Embryonic facial prominence (tissue), 1 donor: ENCODE measurements at regions not wholly inside any gene's neighbourhood (a gene's known extent, or its start where the extent isn't known, plus 50 kb on each side); places are given as distances from the start of the nearest gene placed in this dataset.

Source experiments
- DNase-seq: peaks from one replicate; pipeline ENCODE4 v3.0.0-alpha.2; 2016; ENCODE audit errors: extremely low spot score

DNA sequence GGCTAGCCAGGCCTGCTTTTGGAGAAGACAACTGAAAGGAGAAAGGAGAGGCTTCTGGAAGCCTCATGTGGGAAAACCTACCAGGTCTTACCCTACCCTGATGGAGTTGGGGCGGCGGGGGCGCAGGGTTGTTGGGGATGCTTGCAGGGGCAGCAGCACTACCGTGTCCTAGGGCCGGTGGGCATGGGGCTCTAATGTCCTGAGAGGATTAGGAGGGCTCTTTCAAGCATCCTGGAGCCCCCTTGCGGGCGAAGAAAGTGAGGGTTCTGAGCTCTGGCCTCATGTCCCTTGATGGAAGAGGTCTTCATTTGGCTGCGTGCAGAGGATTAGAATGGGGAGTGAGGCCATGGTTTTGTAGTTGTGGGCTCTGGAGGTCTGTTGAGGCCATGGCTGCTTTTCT, 86.9 kb upstream of the PITX1 start:
- no peak for DNase-seq

DNA sequence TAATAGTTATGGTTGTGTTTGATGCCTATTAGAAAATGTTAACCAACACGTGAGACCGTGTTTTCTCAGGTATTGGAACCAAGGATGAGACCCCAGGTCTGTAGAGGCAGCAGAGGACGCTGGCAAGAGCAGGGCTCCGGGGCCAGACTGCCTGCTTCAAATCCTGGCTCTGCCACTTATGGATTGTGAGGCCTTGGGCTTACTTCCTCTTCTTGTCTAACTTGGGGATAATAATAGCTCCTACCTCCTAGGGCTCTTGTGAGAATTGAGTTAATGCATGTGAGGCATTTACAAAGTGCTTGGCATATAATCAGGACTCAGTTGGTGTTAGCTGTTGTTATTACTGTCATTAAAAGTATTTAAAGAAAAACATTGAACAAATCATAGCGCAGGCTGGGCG, 85.5 kb upstream of the PITX1 start:
- DNase-seq, result no peak

DNA sequence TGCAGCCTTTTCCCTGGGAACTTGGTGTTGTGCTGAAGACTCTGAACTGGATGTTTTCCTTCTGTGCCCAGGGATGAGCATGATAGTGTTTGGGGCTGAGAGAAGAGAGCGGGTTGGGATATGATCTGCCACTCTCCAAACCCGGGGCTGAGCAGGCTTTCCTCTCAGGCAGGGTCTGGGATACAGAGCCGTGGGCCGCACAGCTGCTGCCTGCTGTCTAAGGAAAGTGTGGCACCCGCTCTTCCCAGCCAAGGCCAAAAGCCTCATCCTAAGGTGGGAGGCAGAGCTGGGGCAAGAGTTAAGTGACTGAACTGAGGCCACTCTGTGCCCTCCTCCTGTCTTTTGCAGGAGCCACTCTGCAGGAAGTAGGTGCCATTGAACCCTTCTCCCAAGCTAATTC, 83.6 kb upstream of the PITX1 start:
- no peak for DNase-seq

- no peak for DNase-seq
Measured at GRCh38 chr5:135116160-135116561, 82.1 kb upstream of the PITX1 start.

DNA sequence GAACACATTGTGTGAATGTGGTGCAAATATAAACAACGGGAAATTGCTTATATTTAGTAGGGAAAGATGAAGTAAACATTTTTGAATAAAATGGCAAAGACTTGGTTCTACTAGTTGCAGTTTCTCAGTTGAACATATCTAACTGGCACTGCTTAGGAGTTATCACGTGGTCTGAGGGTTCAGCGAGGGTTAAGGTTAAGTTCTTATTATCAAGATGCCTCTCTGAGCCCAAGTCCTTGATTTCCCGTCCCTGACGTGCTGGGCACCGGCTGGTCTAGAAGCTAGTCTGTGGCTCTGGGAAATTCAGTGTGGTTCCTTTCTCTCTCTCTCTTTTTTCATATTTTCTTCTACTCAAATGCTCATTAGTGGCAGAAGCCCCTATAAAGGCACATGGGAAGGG, 81.6 kb upstream of the PITX1 start:
- DNase-seq, result no peak

DNA sequence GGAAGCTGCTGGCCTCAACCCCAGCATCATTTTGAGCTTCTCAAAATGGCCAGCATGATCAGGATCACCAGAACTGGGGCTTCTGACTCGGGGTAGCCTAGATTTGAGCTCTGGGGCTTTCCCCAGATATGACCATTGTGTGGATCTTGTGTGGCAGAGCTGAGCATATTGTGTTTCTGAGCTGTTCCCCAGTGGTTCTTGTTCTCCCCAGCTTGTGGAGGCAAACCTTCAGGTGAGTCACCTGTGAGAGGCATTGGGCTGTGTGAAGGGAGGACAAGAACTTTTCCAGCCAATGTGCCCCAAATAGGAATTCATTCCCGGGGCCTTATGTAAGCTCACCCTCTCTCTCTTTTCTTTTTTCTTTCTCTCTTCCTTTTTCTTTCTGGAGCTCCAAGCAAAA, 80.7 kb upstream of the PITX1 start:
- no peak for DNase-seq

- DNase-seq, result peak; percentile 43
Measured at GRCh38 chr5:135112008-135112725, 78.1 kb upstream of the PITX1 start.

- DNase-seq, result no peak
Measured at GRCh38 chr5:135110785-135111596, 77.0 kb upstream of the PITX1 start.

- DNase-seq, result no peak
Measured at GRCh38 chr5:135108992-135109391, 75.0 kb upstream of the PITX1 start.

DNA sequence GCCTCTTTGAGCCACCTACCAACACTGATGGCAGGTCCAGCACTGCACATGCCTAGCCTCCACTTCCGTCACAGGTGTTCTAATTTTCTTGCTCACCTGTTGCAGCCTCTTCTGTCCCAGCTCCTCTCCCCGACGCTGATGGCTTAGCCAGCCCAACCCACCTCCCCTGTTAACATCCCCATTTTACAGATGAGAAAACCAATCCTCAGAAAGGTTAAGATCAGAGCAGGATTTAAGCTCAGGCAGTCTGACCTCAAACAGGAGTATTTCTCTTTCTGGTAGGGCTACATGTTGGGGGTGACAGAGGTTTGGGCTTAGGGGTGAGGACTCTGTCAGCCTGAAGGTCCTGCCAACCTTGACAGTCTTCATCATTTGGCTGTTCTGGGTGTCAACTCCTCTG, 74.5 kb upstream of the PITX1 start:
- DNase-seq, result no peak

DNA sequence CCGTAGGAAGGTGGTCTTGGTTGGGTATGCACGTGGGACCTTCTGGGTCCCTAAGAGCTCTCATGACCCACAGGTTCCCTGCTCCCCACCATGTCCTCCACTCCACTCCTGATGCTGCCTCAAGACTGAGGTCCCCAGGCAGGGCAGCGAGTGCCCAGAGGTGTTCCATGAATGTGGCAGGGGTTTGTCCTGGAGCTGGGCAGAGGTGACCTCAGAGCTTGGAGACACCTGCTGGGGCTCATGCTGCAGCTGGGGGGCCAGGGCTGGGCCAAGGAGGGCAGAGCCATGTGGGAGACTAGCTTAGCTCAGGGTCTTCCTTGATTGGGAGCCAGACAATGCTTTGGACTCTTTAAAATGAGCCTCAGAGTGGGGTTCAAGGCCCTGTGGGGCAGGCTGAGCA, 74.0 kb upstream of the PITX1 start:
- no peak for DNase-seq

DNA sequence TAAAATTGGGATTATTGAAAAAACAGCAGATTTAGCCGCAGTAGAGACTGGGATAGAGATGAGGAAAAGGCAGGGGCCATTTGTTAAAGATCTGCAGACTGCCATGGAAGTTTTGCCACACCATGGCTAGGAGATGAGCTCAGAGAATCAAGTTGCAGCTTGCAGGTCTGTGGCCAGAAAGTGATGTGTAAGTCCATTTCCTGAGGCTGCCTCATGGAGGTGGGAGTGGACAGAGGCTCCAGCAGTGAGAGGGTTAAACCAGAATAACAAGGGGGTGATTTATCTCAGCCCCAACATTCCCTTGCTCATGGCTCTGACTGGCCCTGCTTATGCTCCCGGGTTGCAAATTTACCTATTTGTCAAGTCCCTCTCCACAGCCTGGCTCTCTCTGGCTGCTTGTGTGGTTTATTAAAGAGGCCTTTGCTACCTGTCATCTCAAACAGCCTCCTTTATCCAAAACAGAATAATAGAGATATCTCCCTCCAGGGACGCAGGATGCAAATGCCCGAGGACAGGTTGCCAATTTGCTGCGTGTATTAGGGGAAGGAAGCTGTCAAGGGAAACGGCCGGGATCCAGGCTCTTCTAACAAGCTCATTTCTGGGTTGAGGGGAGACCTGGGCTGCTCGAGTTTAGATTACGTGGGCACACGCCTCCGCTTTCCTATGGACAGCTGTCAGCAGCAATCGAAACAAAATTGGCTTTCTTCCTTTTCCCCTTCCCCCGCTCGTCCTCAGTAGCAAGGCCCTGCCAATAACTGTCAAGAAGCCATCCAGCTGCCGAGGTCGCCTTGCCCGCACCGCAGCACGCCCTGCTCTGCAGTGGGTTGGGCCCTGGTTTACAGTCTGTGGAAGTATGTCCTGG, 72.8 kb upstream of the PITX1 start:
- no peak for DNase-seq

- no peak for DNase-seq
Measured at GRCh38 chr5:135106136-135106535, 72.1 kb upstream of the PITX1 start.

DNA sequence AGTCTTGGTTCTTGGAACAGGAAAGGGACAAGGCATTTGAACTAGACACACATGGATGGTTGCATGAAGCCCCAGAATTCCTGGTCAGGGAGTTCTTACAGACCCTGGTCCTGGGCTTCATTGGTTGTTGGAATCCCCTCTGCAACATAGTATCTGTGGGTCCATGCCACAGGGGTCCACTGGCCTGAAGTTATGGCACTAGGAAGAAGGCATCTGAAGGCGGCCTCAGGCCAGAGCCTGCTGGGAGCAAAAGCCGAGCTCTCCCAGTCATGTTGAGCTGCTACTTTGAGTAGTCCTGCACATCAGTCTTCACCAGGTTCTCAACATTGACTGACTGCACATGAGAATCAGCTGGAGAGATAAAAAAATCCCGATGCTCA, 71.1 kb upstream of the PITX1 start:
- no peak for DNase-seq

- DNase-seq, result no peak
Measured at GRCh38 chr5:135103575-135103853, 69.5 kb upstream of the PITX1 start.

- DNase-seq, result no peak
Measured at GRCh38 chr5:135102716-135103574, 68.9 kb upstream of the PITX1 start.

- DNase-seq, result no peak
Measured at GRCh38 chr5:135100431-135100830, 66.4 kb upstream of the PITX1 start.

DNA sequence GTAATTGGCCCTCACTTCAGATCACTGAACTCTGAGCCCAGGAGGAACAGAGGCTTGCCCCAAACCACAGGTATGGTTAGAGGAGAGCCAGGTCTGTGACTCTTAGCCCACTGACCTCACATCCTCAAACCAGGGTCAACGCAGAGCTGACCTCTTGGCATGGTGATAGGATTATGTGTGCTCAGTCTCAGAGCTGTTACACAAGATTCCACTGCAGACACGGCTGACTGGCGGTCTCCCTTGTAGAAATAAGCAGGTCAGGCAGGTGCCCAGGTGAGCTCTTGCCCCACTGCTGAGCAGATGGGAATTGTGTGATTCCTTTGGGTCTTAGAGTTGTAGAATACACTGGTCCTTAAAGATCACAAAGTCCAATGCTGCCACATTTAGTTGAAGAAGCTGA, 66.0 kb upstream of the PITX1 start:
- DNase-seq, result no peak

DNA sequence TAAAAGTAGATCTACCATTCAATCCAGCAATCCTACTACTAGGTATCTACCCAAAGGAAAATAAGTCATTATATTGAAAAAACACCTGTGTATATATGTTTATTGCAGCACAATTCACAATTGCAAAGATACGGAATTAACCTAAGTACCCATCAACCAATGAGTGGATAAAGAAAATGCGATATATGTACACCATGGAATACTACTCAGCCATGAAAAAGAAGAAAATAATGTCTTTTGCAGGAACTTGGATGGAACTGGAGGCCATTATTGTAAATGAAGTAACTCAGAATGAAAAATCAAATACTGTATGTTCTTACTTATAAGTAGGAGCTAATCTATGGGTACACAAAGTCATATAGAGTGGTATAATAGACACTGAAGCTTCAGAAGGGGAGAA, 63.4 kb upstream of the PITX1 start:
- no peak for DNase-seq

GRCh38 chr5:135095871-135096270, 61.8 kb upstream of the PITX1 start:
- DNase-seq, result no peak

DNA sequence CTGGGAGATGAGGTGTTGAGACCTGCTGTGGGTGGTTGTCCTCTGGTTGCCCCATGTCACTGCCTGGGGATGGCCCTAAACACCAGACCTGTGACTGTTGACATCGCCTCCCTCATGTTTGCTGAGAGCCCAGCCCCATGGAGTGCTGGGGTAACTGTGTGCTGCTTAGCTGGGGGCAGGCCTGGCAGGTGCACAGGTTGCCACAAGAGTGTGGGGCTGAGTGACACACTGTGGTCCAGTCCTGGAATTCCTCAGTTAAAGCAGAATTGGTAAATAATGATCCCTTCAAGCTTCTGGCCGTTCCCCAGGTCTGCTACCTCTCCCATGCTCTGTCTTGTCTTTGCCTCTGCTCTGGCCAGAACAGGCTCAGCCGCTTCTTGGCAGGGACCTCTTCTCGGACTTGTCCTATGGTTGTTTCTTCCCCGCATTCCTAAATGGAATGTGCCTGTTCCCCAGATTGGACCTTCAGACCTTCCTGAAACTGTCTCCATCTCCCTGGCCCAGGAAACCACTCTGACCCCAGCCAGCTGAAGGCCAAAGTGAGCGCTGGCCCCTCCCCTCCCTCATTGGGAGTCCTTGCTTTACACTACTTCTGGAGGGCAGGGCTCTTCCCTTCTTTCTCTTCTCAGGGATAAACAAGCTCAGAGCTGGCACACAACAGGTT, 61.2 kb upstream of the PITX1 start:
- DNase-seq, result no peak
